ENCODE measurements at regions not wholly inside any gene's neighbourhood (a gene's known extent, or its start where the extent isn't known, plus 50 kb on each side); places are given as distances from the start of the nearest gene placed in this dataset.

- Histone ChIP-seq H3K4me3 (ENCODE audit: low read length) (no peak overlapping the region), H3K9me3 (ENCODE audit: control insufficient read depth, low read length) (no peaks in the 10 kb centered on the region), H3K9ac (ENCODE audit: low read length) (no peak overlapping the region), H3K4me1 (ENCODE audit: control insufficient read depth, insufficient read depth, low read length) (no peaks in the 10 kb centered on the region), H3K36me3 (ENCODE audit: control insufficient read depth, insufficient read depth, low read length) (no peaks in the 10 kb centered on the region), H3K27me3 (ENCODE audit: control insufficient read depth, insufficient read depth, low read length) (no peaks in the 10 kb centered on the region)
Measured at GRCh38 chr6:80728101-80728750, 621.8 kb downstream of the BCKDHB start.

GRCh38 chr6:80725156-80725930 lies 618.9 kb downstream of the BCKDHB start:
- Histone ChIP-seq H3K4me1 (ENCODE audit: control insufficient read depth, insufficient read depth, low read length) (no peaks in the 10 kb centered on the region), H3K9ac (ENCODE audit: low read length) (no peak overlapping the region), H3K27me3 (ENCODE audit: control insufficient read depth, insufficient read depth, low read length) (no peaks in the 10 kb centered on the region), H3K9me3 (ENCODE audit: control insufficient read depth, low read length) (no peaks in the 10 kb centered on the region), H3K4me3 (ENCODE audit: low read length) (no peak overlapping the region), H3K36me3 (ENCODE audit: control insufficient read depth, insufficient read depth, low read length) (no peaks in the 10 kb centered on the region)

- H3K36me3 ChIP-seq (ENCODE audit: control insufficient read depth, insufficient read depth, low read length): no peaks in the 10 kb centered on the region
- no peaks in the 10 kb centered on the region for H3K9me3 ChIP-seq (ENCODE audit: control insufficient read depth, low read length)
Measured at GRCh38 chr6:80720824-80721223, 614.4 kb downstream of the BCKDHB start.

GRCh38 chr6:80714513-80714912 lies 608.0 kb downstream of the BCKDHB start:
- no peaks in the 10 kb centered on the region for H3K36me3 ChIP-seq (ENCODE audit: control insufficient read depth, insufficient read depth, low read length)
- H3K9ac ChIP-seq (ENCODE audit: low read length): no peak overlapping the region
- H3K4me3 ChIP-seq (ENCODE audit: low read length): no peak overlapping the region
- H3K4me1 ChIP-seq (ENCODE audit: control insufficient read depth, insufficient read depth, low read length): no peaks in the 10 kb centered on the region
- H3K9me3 ChIP-seq (ENCODE audit: control insufficient read depth, low read length): no peaks in the 10 kb centered on the region
- H3K27me3 ChIP-seq (ENCODE audit: control insufficient read depth, insufficient read depth, low read length): no peaks in the 10 kb centered on the region

More at GRCh38 chr6:80720824-80721223, 614.4 kb downstream of the BCKDHB start:
- Histone ChIP-seq H3K9ac (ENCODE audit: low read length) (no peak overlapping the region), H3K27me3 (ENCODE audit: control insufficient read depth, insufficient read depth, low read length) (no peaks in the 10 kb centered on the region), H3K4me3 (ENCODE audit: low read length) (no peak overlapping the region), H3K4me1 (ENCODE audit: control insufficient read depth, insufficient read depth, low read length) (no peaks in the 10 kb centered on the region)

GRCh38 chr6:80698459-80698858 lies 592.0 kb downstream of the BCKDHB start:
- Histone ChIP-seq H3K9ac (ENCODE audit: low read length) (no peak overlapping the region), H3K4me1 (ENCODE audit: control insufficient read depth, insufficient read depth, low read length) (no peaks in the 10 kb centered on the region), H3K9me3 (ENCODE audit: control insufficient read depth, low read length) (no peaks in the 10 kb centered on the region), H3K27me3 (ENCODE audit: control insufficient read depth, insufficient read depth, low read length) (no peaks in the 10 kb centered on the region), H3K36me3 (ENCODE audit: control insufficient read depth, insufficient read depth, low read length) (no peaks in the 10 kb centered on the region), H3K4me3 (ENCODE audit: low read length) (no peak overlapping the region)

GRCh38 chr6:80696268-80696667 lies 589.8 kb downstream of the BCKDHB start:
- Histone ChIP-seq H3K4me3 (ENCODE audit: low read length) (no peak overlapping the region), H3K9me3 (ENCODE audit: control insufficient read depth, low read length) (no peaks in the 10 kb centered on the region), H3K27me3 (ENCODE audit: control insufficient read depth, insufficient read depth, low read length) (no peaks in the 10 kb centered on the region), H3K36me3 (ENCODE audit: control insufficient read depth, insufficient read depth, low read length) (no peaks in the 10 kb centered on the region), H3K9ac (ENCODE audit: low read length) (no peak overlapping the region), H3K4me1 (ENCODE audit: control insufficient read depth, insufficient read depth, low read length) (no peaks in the 10 kb centered on the region)

- Histone ChIP-seq H3K4me3 (ENCODE audit: low read length) (no peak overlapping the region), H3K27me3 (ENCODE audit: control insufficient read depth, insufficient read depth, low read length) (no peaks in the 10 kb centered on the region), H3K36me3 (ENCODE audit: control insufficient read depth, insufficient read depth, low read length) (no peaks in the 10 kb centered on the region), H3K9me3 (ENCODE audit: control insufficient read depth, low read length) (no peaks in the 10 kb centered on the region), H3K9ac (ENCODE audit: low read length) (no peak overlapping the region), H3K4me1 (ENCODE audit: control insufficient read depth, insufficient read depth, low read length) (no peaks in the 10 kb centered on the region)
Measured at GRCh38 chr6:80690551-80691131, 584.2 kb downstream of the BCKDHB start.

GRCh38 chr6:80689716-80690395 lies 583.4 kb downstream of the BCKDHB start:
- Histone ChIP-seq H3K4me1 (ENCODE audit: control insufficient read depth, insufficient read depth, low read length) (no peaks in the 10 kb centered on the region), H3K36me3 (ENCODE audit: control insufficient read depth, insufficient read depth, low read length) (no peaks in the 10 kb centered on the region), H3K9me3 (ENCODE audit: control insufficient read depth, low read length) (no peaks in the 10 kb centered on the region), H3K9ac (ENCODE audit: low read length) (no peak overlapping the region), H3K27me3 (ENCODE audit: control insufficient read depth, insufficient read depth, low read length) (no peaks in the 10 kb centered on the region), H3K4me3 (ENCODE audit: low read length) (no peak overlapping the region)

- no peaks in the 10 kb centered on the region for H3K36me3 ChIP-seq (ENCODE audit: control insufficient read depth, insufficient read depth, low read length)
- no peaks in the 10 kb centered on the region for H3K4me1 ChIP-seq (ENCODE audit: control insufficient read depth, insufficient read depth, low read length)
- no peak overlapping the region for H3K4me3 ChIP-seq (ENCODE audit: low read length)
- no peak overlapping the region for H3K9ac ChIP-seq (ENCODE audit: low read length)
- H3K27me3 ChIP-seq (ENCODE audit: control insufficient read depth, insufficient read depth, low read length): no peaks in the 10 kb centered on the region
- H3K9me3 ChIP-seq (ENCODE audit: control insufficient read depth, low read length): no peaks in the 10 kb centered on the region
Measured at GRCh38 chr6:80679992-80680391, 573.5 kb downstream of the BCKDHB start.

GRCh38 chr6:80676386-80676785 lies 569.9 kb downstream of the BCKDHB start:
- no peak overlapping the region for H3K4me3 ChIP-seq (ENCODE audit: low read length)
- no peaks in the 10 kb centered on the region for H3K9me3 ChIP-seq (ENCODE audit: control insufficient read depth, low read length)
- H3K9ac ChIP-seq (ENCODE audit: low read length): no peak overlapping the region
- H3K27me3 ChIP-seq (ENCODE audit: control insufficient read depth, insufficient read depth, low read length): no peaks in the 10 kb centered on the region
- no peaks in the 10 kb centered on the region for H3K4me1 ChIP-seq (ENCODE audit: control insufficient read depth, insufficient read depth, low read length)
- no peaks in the 10 kb centered on the region for H3K36me3 ChIP-seq (ENCODE audit: control insufficient read depth, insufficient read depth, low read length)

GRCh38 chr6:80674669-80675068 lies 568.2 kb downstream of the BCKDHB start:
- Histone ChIP-seq H3K36me3 (ENCODE audit: control insufficient read depth, insufficient read depth, low read length) (no peaks in the 10 kb centered on the region), H3K4me1 (ENCODE audit: control insufficient read depth, insufficient read depth, low read length) (no peaks in the 10 kb centered on the region), H3K9ac (ENCODE audit: low read length) (no peak overlapping the region), H3K4me3 (ENCODE audit: low read length) (no peak overlapping the region), H3K9me3 (ENCODE audit: control insufficient read depth, low read length) (no peaks in the 10 kb centered on the region), H3K27me3 (ENCODE audit: control insufficient read depth, insufficient read depth, low read length) (no peaks in the 10 kb centered on the region)

GRCh38 chr6:80673367-80673766 lies 566.9 kb downstream of the BCKDHB start:
- no peaks in the 10 kb centered on the region for H3K27me3 ChIP-seq (ENCODE audit: control insufficient read depth, insufficient read depth, low read length)
- H3K9me3 ChIP-seq (ENCODE audit: control insufficient read depth, low read length): no peaks in the 10 kb centered on the region
- H3K4me3 ChIP-seq (ENCODE audit: low read length): no peak overlapping the region
- no peaks in the 10 kb centered on the region for H3K4me1 ChIP-seq (ENCODE audit: control insufficient read depth, insufficient read depth, low read length)
- H3K36me3 ChIP-seq (ENCODE audit: control insufficient read depth, insufficient read depth, low read length): no peaks in the 10 kb centered on the region
- H3K9ac ChIP-seq (ENCODE audit: low read length): no peak overlapping the region

All from mucosa of stomach (tissue), 1 donor.